HCT116 (cell line): ENCODE measurements at regions not wholly inside any gene's neighbourhood (a gene's known extent, or its start where the extent isn't known, plus 50 kb on each side); places are given as distances from the start of the nearest gene placed in this dataset.

ENCODE experiments used
- CEBPB ChIP-seq: IDR thresholded peaks from 2 replicates; pipeline ENCODE4 v1.6.1; 2012; ENCODE audit warnings: low read depth
- YY1 ChIP-seq: IDR thresholded peaks from 2 replicates; pipeline ENCODE4 v1.6.1; 2011; ENCODE audit warnings: low read length, low read depth, moderate library complexity, mild to moderate bottlenecking; ENCODE audit not compliant: insufficient replicate concordance; ENCODE audit errors: extremely low read depth

GRCh38 chr4:124188595-124188994 is 523.9 kb downstream of the ANKRD50 start:
- TF ChIP-seq YY1, result no peak
- no peak for TF ChIP-seq CEBPB
